Brain microvascular endothelial cell (primary cell): ENCODE measurements at regions not wholly inside any gene's neighbourhood (a gene's known extent, or its start where the extent isn't known, plus 50 kb on each side); places are given as distances from the start of the nearest gene placed in this dataset.

ENCODE experiments used
- DNase-seq: peaks from one replicate; pipeline ENCODE4 v3.0.0-alpha.2; 2020
- H3K27ac ChIP-seq: fragments of 250-450 bp; sonication (Bioruptor Pico); 2 replicates; pipeline ENCODE4 v1.5.1; 2020; ENCODE audit warnings: mild to moderate bottlenecking, moderate library complexity
- H3K27me3 ChIP-seq: fragments of 250-450 bp; sonication (Bioruptor Pico); replicated peaks from 2 replicates; pipeline ENCODE4 v1.5.1; 2020; ENCODE audit warnings: mild to moderate bottlenecking
- H3K36me3 ChIP-seq: fragments of 250-450 bp; sonication (Bioruptor Pico); replicated peaks from 2 replicates; pipeline ENCODE4 v1.5.1; 2020; ENCODE audit warnings: mild to moderate bottlenecking
- H3K4me3 ChIP-seq: 2 replicates; pipeline ENCODE4 v1.5.1; 2011; ENCODE audit warnings: low read depth, mild to moderate bottlenecking, control low read depth, low read length, moderate library complexity
- in situ Hi-C: cut with HindIII; loops from 2 replicates; pipeline ENCODE4 v1.10.0; 2017; ENCODE audit warnings: low sequenced_read_pairs, low pct_ligation_motif_present
- TF ChIP-seq, protein P1 (sequence below): IDR thresholded peaks from 2 replicates; pipeline ENCODE4 v1.5.1; 2011; ENCODE audit warnings: low read depth, mild to moderate bottlenecking, moderate library complexity, low read length, control low read depth, inconsistent platforms; ENCODE audit errors: missing control alignments

DNA sequence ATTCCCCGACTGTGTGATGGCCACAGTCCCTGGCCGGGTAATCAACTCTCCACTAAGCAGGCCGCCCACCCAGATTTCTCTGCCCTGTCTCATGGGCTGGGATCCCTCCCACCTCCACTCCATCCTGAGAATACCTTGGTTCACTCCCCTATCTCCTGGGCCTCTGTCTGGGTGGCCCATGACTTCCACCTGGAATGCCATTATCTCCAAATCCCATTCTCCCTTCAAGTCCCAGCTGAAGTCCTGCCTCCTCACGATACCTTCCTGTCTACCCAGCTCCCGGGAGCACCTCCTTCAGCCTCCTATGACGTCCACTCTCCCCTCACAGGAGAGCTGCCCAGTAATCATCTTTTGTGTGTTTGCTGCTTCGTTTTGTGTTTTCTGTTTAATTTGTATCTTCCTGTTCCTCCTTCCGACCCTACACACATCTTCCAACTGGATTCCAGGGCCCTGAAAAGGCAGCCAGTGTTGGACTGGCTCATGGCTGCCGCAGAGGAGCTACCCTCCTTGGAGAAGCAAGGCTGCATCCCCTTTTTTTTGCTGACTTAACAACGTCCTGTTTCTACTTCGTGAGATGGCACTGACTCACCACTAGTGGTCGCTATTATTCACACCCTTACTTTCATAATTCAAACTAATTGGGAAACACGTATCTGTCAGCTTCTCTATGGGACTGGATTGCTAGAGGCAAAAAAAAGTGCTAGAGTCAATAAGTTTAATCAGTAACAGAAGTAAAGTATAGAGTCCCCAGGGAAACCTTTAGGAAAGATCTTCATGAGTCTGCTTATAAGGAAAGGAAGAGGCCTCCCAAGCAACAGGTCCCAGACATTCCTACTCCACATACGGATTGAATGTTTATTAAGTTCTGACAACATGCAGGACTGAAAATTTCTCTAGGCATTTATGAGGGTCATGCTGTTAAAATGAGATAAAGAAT, 171.9 kb upstream of the GATA6 start:
- Histone ChIP-seq H3K4me3 (no peak overlapping the region), H3K27ac (no peak overlapping the region), H3K27me3 (no peaks in the 10 kb centered on the region), H3K36me3 (no peaks in the 10 kb centered on the region)
- in situ Hi-C loops: no loop called here
- DNase-seq: peak; percentile 18
- TF ChIP-seq, protein P1, sequence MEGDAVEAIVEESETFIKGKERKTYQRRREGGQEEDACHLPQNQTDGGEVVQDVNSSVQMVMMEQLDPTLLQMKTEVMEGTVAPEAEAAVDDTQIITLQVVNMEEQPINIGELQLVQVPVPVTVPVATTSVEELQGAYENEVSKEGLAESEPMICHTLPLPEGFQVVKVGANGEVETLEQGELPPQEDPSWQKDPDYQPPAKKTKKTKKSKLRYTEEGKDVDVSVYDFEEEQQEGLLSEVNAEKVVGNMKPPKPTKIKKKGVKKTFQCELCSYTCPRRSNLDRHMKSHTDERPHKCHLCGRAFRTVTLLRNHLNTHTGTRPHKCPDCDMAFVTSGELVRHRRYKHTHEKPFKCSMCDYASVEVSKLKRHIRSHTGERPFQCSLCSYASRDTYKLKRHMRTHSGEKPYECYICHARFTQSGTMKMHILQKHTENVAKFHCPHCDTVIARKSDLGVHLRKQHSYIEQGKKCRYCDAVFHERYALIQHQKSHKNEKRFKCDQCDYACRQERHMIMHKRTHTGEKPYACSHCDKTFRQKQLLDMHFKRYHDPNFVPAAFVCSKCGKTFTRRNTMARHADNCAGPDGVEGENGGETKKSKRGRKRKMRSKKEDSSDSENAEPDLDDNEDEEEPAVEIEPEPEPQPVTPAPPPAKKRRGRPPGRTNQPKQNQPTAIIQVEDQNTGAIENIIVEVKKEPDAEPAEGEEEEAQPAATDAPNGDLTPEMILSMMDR: peak; percentile 79

GRCh38 chr18:21998486-21998885, 170.9 kb upstream of the GATA6 start:
- DNase-seq: no peak
- in situ Hi-C loops: no loop called here
- no peaks in the 10 kb centered on the region for H3K36me3 ChIP-seq

DNA sequence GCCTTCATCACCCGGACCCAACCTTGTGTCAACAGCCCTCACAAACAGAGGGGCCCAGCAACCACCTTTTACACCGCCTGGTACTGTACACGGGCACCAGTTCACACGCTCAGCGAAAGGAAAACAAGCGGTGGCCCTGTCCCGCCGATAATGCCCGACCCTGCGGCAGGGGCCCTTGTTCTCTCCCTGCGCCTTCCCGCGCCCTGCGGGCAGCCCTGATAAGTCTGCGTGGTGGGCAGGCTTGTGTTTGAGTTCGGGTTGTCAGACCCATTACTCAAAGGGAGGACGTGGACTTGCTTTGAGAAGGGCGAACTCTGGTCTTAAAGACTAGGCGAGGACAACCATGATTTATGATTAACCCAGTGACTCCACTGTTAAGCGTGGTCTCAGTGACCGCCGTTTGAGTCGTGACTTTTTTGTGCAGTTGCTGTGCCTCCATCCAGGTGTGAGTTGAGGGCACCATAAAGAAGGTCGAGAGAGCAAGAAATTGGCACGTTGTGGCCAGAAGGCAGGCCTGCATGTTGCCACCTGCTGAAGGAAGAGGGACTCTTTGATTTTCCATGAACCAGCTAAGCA, 167.4 kb upstream of the GATA6 start:
- no peak for DNase-seq
- Histone ChIP-seq H3K27ac (no peak overlapping the region), H3K36me3 (no peaks in the 10 kb centered on the region), H3K4me3 (no peak overlapping the region), H3K27me3 (no peaks in the 10 kb centered on the region)
- TF ChIP-seq, protein P1: no peak
- in situ Hi-C loops: no loop called here

More at GRCh38 chr18:21998486-21998885, 170.9 kb upstream of the GATA6 start:
- Histone ChIP-seq H3K27me3 (no peaks in the 10 kb centered on the region), H3K4me3 (no peak overlapping the region), H3K27ac (no peak overlapping the region)
- TF ChIP-seq, protein P1: no peak

- TF ChIP-seq, protein P1: no peak
- DNase-seq: no peak
- in situ Hi-C loops: no loop called here
- Histone ChIP-seq H3K36me3 (no peaks in the 10 kb centered on the region), H3K4me3 (no peak overlapping the region), H3K27ac (no peak overlapping the region), H3K27me3 (no peaks in the 10 kb centered on the region)
These were observed 164.1 kb upstream of the GATA6 start for GRCh38 chr18:22005191-22005841.

DNA sequence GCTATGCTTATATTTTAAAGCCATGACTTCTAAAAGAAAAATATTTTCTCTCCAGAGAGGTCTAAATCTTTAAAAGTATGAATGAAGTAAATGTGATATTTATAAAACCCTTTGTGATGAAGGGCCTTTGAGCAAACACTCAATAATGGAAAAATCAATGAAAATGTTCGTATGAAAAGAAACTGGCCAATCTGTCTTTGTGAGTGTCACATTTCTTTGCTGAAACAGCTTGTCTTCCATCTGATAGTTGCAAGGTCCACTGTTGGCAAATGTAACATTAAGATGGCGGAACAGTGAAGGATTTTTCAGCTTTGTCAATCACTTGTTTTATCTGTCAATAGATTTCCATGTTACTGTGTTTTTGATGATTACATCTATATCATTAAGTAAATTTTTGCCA, 162.9 kb upstream of the GATA6 start:
- in situ Hi-C loops: no loop called here
- Histone ChIP-seq H3K27me3 (no peaks in the 10 kb centered on the region), H3K36me3 (no peaks in the 10 kb centered on the region), H3K27ac (no peak overlapping the region), H3K4me3 (no peak overlapping the region)
- no peak for DNase-seq
- TF ChIP-seq, protein P1: no peak
